Osteocyte (in vitro differentiated cells): ENCODE measurements at regions not wholly inside any gene's neighbourhood (a gene's known extent, or its start where the extent isn't known, plus 50 kb on each side); places are given as distances from the start of the nearest gene placed in this dataset.

Source experiments
- DNase-seq: peaks from one replicate; pipeline ENCODE4 v3.0.0; 2021; ENCODE audit warnings: mixed read lengths; ENCODE audit not compliant: unreplicated experiment; ENCODE audit errors: extremely low spot score
- H3K27ac Mint-ChIP-seq: one replicate; pipeline ENCODE4 v1.8.0; 2021; ENCODE audit warnings: mild to moderate bottlenecking, mixed read lengths; ENCODE audit not compliant: unreplicated experiment
- H3K27me3 Mint-ChIP-seq: one replicate; pipeline ENCODE4 v1.8.0; 2021; ENCODE audit warnings: mixed read lengths; ENCODE audit not compliant: unreplicated experiment
- H3K36me3 Mint-ChIP-seq: one replicate; pipeline ENCODE4 v1.8.0; 2021; ENCODE audit warnings: mixed read lengths; ENCODE audit not compliant: unreplicated experiment
- H3K4me1 Mint-ChIP-seq: one replicate; pipeline ENCODE4 v1.8.0; 2021; ENCODE audit warnings: mixed read lengths; ENCODE audit not compliant: unreplicated experiment
- H3K4me3 Mint-ChIP-seq: one replicate; pipeline ENCODE4 v1.8.0; 2021; ENCODE audit warnings: mild to moderate bottlenecking, moderate library complexity, mixed read lengths; ENCODE audit not compliant: unreplicated experiment
- H3K9me3 Mint-ChIP-seq: one replicate; pipeline ENCODE4 v1.8.0; 2021; ENCODE audit warnings: mixed read lengths; ENCODE audit not compliant: unreplicated experiment
- CTCF ChIP-seq: fragments of 200-600 bp; sonication (generic); IDR thresholded peaks from 2 replicates; pipeline ENCODE4 v1.5.0; 2021; ENCODE audit warnings: antibody characterized with exemption, mild to moderate bottlenecking, moderate library complexity

DNA sequence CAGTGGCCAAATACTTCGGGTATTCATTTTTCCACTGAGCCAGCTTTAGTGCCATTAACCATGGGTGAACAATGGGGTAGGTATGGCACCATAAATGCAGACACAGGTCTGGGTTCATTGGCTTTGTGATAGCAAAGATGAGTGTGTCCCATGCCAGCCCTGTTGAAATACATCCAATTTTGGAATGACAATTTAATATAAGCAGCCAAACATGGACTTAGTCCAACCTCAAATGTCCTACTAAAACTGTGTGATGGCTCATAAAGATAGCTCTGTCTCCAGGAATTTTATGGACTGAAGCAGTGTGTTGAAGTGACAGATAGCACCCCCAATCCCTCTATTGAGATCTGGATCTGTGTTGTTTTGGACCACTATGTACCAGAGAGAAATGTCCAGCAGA is 514.9 kb downstream of the RASEF start:
- Mint-ChIP-seq H3K36me3 (no peaks in the 10 kb centered on the region), H3K9me3 (no peaks in the 10 kb centered on the region), H3K4me1 (no peaks in the 10 kb centered on the region), H3K27me3 (no peaks in the 10 kb centered on the region), H3K27ac (no peak overlapping the region), H3K4me3 (no peak overlapping the region)
- no peak for TF ChIP-seq CTCF
- DNase-seq = no peak

- H3K9me3 Mint-ChIP-seq = no peaks in the 10 kb centered on the region
- H3K4me3 Mint-ChIP-seq = no peak overlapping the region
- DNase-seq = no peak
- H3K27ac Mint-ChIP-seq = no peak overlapping the region
- H3K27me3 Mint-ChIP-seq = no peaks in the 10 kb centered on the region
- no peaks in the 10 kb centered on the region for H3K36me3 Mint-ChIP-seq
- TF ChIP-seq CTCF = no peak
- H3K4me1 Mint-ChIP-seq = no peaks in the 10 kb centered on the region
Observed at GRCh38 chr9:82549174-82549821, 513.6 kb downstream of the RASEF start.

GRCh38 chr9:82552784-82553183 is 510.2 kb downstream of the RASEF start:
- H3K4me3 Mint-ChIP-seq = no peak overlapping the region
- H3K4me1 Mint-ChIP-seq = no peaks in the 10 kb centered on the region
- DNase-seq = no peak
- H3K27ac Mint-ChIP-seq = no peak overlapping the region
- H3K27me3 Mint-ChIP-seq = no peaks in the 10 kb centered on the region
- no peaks in the 10 kb centered on the region for H3K9me3 Mint-ChIP-seq
- no peaks in the 10 kb centered on the region for H3K36me3 Mint-ChIP-seq
- no peak for TF ChIP-seq CTCF

- no peak for TF ChIP-seq CTCF
Observed at GRCh38 chr9:82553654-82554366, 509.1 kb downstream of the RASEF start.

DNA sequence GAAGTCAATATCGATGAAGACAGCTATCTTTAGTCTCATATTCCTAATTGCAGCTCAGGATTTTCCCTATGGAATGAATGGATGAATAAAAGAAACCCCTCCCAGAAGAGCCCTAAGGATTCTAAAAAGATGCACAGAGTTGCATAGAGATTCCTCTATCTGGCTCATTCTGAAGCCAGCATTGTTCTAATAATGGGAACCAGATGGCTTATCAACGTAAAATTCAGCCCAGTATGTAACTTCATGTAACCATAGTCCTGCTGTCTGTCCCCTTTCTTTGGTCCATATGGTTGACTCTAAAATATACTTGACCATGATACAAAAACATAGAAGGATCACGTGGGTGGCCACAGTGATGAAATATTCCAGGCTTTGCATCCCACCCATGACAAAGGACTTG is 508.6 kb downstream of the RASEF start:
- H3K4me3 Mint-ChIP-seq = no peak overlapping the region
- H3K27ac Mint-ChIP-seq = no peak overlapping the region

More at GRCh38 chr9:82553654-82554366, 509.1 kb downstream of the RASEF start:
- Mint-ChIP-seq H3K4me1 (no peaks in the 10 kb centered on the region), H3K4me3 (no peak overlapping the region), H3K9me3 (no peaks in the 10 kb centered on the region), H3K27ac (no peak overlapping the region), H3K27me3 (peaks cover 1% of the 10 kb centered on the region), H3K36me3 (no peaks in the 10 kb centered on the region)
- no peak for DNase-seq

More for the DNA sequence above, 508.6 kb downstream of the RASEF start:
- H3K4me1 Mint-ChIP-seq = no peaks in the 10 kb centered on the region
- H3K36me3 Mint-ChIP-seq = no peaks in the 10 kb centered on the region
- TF ChIP-seq CTCF = no peak
- H3K27me3 Mint-ChIP-seq = peaks cover 4% of the 10 kb centered on the region
- no peaks in the 10 kb centered on the region for H3K9me3 Mint-ChIP-seq
- DNase-seq = no peak
